ENCODE measurements at regions not wholly inside any gene's neighbourhood (a gene's known extent, or its start where the extent isn't known, plus 50 kb on each side); places are given as distances from the start of the nearest gene placed in this dataset.

DNA sequence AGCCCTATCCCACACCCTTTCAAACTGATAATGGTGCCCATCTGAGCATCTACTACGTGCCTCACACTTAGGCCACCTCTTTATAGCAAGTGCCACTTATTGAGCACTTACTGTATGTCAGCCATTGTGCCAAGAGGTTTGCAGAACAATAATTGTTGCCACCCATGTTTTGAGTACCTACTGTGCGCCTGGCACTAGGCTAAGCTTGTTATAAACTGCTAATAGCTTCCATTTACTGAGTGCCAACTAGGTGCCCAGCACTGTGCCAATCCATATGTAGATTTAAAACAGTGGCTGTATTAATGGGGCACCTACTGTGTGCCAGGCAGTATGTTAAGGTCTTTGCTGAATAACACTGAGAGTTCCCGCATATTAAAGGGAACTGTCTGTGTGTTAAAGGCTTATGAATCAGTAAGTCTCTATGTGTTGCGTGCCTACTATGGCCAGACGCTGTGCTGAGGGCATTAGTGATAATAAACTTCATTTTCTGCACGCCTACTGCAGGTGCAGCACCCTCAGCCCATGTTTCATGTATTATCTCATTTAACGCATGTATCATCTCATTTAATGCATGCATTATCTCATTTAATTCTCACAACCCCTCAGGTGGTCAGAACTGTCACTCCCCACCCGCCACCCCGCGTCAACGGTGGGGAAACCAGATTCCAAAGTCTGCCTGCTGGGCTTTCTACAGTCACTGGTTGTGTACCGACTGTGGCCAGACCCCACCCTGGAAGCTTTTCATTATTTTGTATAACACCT lies 105.0 kb downstream of the PTPRS start:
- no peak for DNase-seq

DNA sequence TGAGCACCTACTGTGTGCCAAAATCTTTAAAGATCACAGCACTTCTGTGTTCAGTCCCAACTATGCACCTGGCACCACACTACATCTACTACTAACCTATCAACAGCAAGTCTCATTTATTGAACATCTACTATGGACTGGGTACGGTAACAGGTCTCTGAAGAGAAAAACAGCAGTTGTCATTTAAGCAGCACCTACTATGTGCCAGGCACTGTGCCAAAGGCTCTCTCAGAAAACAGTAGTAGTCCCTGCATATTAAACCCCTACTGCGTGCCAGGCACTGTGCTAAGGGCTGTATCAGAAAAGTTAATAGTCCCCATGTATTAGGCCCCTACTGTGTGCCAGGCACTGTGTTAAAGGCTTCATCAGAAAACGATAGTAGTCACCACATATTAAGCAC lies 106.2 kb downstream of the PTPRS start:
- DNase-seq, result no peak

DNA sequence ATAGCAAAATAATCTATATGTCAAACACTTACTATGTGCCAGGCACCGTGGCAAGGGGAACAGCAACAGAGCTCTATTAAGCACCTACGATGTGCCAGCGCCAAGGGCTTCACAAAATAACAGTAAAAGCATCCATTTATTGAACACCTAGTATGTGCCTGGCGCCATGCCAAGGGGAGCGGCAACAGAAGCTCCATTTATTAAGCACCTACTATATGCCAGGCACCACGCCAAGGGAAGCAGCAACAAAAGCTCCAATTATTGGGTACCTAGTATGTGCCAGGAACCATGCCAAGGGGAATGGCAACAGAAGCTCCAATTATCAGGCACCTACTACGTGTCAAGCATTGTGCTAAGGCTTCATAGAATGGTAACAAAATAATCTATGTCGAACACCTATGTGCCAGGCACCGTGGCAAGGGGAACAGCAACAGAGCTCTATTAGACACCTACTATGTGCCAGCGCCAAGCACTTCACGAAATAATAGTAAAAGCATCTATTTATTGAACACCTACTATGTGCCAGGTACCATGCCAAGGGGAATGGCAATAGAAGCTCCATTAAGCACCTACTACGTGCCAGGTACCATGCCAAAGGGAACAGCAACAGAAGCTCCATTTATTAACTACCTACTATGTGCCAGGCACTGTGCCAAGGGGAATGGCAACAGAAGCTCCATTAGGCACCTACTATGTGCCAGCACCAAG lies 107.7 kb downstream of the PTPRS start:
- no peak for DNase-seq

DNA sequence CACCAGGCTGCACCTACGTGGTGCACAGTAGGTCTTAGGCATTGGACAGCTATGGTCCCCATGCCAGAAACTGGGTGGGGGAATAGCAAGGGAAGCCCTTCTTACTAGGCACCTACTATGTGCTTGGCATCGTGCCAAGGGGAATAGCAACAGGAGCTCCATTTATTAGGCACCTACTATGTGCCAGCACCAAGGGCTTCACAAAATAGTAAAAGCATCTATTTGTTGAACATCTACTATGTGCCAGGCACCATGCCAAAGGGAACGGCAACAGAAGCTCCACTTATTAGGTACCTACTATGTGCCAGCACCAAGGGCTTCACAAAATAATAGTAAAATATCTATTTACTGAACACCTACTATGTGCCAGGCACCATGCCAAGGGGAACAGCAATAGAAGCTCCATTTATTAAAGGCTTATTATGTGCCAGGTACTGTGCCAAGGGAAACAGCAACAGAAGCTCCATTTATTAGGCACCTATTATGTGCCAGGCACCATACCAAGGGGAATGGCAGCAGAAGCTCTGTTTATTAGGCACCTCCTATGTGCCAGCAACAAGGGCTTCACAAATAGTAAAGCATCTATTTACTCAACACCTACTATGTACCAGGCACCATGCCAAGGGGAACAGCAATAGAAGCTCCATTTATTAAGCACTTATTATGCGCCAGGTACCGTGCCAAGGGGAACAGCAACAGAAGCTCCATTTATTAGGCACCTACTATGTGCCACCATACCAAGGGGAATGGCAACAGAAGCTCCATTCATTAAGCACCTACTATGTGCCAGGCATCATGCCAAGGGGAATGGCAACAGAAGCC lies 108.5 kb downstream of the PTPRS start:
- DNase-seq, result no peak

DNA sequence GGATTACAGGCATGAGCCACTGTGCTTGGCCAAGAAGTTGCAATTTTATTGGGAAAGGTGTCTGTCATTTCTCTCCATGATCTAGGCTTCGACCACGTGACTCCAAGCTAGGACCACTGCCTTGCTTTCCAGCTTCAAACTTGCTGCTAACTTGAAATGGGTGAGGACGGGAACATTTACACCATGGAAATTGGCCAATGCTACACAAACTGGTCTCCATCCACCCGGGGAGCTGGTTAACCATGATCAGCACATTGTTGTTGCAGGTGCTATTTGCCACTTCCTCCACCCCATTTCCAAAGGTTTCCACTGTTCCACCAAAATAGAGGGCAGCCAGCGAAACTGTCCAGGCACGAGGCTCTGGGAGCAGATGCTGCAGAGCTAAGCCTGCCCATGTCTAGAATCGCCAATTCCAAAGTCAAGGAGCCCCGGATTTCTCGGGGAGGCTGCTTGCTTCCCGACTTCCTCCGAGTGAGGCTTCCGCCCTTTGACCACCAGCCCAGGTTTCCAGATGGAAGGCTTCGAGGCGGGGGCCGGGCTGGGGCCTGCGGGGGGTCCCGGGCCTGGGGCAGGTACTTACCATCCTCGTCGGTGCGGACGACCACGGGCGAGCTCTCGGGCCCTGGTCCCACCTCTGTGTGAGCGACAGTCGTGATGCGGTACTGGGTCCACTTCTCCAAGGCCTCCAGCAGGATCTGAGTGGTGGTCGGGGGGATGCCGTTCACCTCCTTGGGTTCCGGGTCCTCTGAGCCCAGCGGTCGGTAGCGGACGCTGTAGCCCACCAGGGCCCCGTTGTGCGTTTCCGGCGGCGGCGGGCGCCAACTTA lies 109.7 kb downstream of the PTPRS start:
- no peak for DNase-seq

DNA sequence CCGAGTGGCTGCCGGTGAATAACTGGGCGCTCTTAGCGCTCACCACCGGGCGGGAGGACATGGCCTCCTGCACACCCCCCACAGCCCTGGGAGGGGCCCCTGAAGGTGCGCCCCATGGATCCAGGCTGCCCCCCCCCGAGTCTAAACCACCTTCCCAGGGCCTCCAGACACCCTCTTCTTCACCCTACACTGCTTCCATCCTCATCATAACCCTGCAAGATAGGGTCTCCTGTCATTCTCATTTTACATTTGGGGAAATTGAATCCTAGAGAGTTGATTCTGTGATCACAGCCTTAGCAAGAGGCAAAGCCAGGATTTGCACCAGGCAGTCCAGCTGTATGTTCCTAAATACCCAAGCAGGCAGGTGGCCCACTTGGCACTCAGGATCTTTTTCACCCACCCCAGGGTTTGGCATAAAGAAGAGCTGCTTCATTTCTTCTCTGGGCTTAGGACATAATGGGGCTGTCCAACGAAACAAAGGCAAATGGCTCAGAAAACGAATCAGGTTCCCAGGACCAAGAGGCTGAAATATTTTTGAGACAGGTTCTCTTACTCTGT lies 110.8 kb downstream of the PTPRS start:
- DNase-seq, result no peak

DNA sequence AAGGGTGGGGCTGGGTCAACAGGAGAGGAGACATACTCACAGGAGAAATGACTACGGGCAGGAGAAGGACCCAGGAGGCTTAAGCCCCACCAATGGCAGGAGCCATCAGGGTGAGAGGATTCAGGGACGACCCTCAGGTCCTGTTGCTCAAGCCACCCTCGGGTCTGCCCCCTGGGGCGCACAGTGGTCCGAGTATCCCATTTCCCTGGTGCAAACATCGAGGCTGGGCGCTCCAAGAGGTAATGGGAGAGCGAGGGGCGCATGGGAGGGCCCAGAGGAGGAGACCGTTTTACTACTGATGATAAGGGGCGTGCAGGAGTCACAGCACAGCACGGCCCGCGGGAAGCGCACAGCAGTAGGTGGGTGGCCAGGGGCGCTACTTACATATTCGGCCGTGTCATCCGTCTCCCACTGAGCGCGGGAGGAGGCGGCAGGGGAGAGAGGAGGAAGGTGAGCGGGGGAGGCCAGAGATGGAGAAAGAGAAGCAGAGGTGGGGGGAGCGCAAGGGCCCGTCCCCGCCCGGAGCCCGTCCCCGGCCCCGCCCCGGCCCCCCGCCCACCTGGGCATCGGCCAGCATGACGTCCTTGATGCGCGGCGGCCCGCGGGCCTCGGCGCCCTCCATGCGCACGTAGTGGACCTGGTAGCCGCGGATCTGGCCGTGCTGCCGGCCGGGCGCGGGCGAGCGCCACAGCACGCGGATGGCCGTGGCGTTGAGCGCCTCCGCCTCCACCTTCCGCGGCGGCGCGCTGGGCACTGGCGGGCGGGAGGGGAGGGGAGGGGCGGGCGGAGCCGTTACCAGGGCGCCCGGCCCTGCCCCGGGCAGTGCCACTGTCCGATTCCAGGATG lies 111.5 kb downstream of the PTPRS start:
- DNase-seq, result no peak

DNA sequence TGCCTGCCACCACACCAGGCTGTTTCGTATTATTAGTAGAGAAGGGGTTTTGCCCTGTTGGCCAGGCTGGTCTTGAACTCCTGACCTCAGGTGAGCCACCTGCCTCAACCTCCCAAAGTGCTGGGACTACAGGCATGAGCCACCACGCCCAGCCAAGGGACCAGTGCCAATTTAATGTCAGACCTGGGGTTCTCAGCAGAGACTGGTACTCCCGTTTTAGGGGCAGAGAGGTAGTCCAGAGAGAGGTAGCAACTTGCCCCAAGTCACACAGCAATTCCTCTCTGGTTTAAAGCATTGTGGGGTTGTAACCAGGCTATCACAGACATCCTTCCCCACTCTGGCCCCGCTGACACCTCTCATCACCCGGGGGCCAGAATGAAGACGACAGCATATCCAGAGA lies 112.1 kb downstream of the PTPRS start:
- no peak for DNase-seq

DNA sequence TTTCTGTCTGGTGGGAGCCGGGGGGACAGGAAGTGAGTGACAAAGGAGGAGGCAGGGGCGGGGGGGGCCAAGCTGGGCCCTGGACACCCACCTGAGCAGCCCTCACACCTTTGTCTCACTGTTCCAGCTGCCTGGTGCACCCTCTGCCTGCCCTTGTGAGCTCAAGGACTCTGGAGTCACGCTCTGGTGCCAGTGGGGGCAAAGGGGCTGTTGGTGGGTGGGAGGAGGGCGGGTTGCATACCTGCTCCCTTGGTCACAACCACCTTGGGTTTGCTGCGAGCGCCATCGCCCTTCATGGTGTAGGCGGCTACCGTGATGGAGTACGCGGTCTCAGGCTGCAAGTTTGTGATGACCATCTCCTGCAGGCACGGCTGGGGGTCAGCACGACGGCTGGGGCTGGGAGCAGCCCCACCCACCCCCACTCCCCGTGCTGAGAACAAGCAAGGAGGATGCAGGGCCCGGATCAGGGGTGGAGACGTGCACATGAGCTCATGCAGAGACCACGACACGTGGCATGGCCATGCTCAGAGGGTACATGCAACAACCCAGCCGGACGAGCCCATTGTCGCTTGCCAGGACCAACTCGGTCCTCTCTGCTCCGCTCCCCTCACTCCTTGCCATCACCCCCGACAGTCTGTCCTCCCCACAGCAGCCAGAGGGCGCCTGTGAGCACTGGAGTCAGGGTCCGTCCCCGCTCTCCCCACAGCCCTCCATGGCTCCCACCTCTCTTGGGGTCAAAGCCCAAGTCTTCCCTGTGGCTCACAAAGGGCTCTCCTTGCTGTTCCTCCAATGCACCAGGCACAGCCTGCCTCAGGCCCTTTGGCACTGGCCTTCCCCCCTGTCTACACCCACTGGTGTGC lies 114.9 kb downstream of the PTPRS start:
- no peak for DNase-seq

DNA sequence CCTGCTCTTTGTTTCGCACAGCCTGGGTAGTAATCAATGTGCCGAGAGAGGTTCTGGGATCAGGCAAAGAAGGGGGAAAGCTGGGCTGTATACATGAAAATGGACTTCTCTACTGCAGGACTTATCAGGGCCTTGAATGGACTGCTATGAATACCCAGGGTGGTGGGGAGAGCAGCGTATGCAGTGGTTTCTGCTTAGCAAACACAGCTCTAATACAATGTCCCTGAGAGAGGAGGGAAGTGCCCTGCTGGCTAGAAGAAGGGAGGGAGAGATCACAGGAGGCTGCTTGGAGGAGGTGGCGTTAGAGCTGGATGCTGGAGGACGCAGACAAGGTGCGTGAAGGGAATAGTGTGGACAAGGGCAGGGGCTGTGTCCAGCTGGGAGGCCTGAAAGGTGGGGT lies 116.1 kb downstream of the PTPRS start:
- DNase-seq, result no peak

DNA sequence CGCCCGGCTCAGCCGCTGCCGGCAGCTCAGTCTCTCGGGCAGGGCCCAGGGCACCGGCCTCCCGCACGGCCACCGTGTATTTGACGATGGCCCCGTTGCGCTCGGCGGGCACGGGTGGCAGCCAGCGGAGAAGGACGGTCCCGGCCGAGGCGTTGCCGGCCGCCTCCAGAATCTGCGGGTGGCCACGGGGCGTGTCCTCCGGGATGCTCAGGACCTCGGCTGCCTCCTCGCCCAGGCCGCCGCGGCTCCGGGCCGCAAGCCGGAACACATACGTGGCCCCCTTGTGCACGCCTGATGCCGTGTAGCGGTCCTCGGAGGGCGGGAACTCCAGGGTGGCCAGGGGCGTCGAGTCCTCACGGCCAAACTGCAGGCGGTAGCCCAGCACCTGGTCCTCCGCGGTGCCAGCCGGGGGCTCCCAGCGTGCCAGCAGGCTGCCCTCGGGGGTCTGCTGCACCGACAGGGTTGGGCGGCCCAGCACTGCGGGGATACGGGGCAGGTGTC lies 117.7 kb downstream of the PTPRS start:
- DNase-seq, result no peak

DNA sequence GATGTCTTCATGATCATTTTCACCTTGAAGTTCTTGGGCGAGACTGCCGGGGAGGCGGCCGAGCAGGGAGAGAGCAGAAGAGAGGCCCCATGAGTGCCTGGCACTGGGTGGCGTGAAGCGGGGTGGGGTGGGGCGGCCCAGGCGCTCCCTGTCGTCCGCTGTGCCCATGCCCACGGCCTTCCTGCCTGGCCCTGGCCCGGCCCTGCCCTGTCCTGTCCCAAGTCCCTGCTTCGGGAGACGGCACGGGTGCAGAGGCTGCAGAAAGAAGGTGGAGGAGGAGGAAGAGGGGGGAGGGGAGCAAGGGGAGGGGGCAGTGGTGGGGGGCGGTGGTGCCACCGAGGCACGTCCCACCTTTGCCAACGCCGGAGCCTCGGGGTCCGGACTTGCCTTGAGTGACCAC lies 118.4 kb downstream of the PTPRS start:
- no peak for DNase-seq

DNA sequence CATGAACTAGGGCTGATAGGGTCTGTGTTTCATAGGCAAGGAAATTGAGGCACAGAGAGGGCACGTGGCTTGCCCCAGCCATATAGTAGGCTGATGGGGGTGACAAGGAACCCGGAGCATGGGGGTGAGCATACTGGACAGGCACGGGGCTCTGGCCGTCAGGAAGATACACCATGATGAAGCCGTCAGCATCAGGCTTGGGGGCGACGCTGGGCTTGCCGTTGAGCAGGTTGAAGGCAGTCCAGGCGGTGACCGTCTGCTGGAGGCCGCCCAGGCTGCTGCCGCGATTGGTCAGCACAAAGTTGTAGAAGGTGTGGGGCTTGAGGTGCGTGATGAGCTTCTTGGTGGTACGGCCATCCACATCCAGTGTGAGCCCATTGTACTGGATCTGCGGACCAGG lies 119.7 kb downstream of the PTPRS start:
- DNase-seq, result no peak

DNA sequence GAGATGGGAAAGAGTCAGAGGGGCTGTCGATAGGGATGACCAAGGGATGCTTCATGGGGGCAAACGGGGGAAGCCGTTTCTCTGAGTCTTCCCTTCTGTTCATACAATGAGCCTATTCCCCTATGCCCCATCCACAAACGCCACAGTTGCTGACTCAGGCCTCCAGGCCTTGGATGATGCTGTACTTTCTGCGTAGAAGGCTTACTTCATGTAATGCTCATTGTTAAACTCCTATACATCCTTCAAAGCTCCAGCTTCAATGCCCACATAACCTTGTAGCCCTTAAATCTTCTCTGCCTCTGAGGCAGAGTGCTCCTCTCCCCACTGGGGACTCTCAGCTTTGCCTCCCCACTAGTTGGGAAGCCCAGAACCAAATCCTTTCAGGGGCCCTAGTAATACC lies 120.3 kb downstream of the PTPRS start:
- DNase-seq, result no peak

DNA sequence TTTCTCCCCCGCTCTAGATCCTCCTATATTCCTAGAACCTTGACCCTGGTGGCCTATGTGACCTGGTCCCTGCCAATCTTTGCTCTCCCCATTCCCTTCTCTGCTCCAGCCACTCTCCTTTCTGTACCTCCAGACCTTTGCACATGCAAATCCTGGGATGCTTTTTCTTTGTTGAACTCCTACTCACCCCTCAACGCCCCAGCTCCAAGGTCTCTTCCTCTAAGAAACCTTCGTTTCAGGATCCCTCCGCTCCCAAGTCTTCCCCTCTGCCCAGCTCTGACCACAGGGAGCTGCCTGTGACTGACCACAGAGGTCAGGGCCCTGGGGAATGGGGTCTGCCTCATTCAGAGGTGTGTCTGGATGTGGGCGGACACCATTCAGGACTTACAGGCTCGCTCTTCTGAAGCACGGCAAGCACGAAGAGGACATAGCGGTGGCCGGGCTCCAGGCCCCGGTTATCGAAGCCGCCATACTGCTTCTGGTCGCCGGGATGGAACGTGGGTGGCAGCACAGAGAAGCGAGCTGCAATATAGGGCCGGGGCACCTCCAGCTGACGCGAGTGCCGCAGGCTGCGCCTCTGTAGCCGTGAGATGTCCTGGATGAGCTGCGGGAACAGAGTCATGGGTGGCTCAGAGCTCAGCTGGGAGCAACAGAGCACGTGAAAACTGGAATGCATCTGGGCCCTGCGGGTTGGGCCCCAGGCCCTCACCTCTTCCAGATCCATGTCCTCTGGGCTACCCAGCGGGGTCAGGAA lies 120.9 kb downstream of the PTPRS start:
- DNase-seq, result no peak

DNA sequence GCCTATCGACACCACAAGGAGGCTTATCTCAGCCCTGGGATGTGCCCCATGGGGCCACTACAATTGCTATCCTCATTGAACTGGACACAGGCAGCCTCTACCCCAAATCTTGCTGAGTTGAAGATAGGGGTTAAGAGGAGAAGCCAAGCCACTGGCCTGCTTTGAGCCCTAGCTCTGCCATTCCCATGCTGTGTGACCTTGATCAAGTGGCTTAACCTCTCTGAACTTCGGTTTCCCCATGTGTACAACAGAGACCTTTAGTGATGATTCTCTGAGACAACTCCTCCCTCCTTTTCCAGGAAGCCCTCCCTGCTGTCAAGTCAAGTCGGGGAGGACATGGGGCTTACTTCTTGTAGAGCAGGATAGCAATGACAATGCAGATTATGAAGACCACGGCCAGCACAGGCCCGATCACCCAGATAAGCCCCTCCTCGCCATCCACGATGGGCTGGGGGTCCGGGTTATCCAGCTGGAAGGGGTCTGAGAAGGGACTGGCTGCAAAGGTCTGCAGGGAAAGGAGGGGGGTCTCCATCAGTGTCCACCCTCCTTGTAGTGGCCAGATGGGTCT lies 121.6 kb downstream of the PTPRS start:
- DNase-seq, result no peak

DNA sequence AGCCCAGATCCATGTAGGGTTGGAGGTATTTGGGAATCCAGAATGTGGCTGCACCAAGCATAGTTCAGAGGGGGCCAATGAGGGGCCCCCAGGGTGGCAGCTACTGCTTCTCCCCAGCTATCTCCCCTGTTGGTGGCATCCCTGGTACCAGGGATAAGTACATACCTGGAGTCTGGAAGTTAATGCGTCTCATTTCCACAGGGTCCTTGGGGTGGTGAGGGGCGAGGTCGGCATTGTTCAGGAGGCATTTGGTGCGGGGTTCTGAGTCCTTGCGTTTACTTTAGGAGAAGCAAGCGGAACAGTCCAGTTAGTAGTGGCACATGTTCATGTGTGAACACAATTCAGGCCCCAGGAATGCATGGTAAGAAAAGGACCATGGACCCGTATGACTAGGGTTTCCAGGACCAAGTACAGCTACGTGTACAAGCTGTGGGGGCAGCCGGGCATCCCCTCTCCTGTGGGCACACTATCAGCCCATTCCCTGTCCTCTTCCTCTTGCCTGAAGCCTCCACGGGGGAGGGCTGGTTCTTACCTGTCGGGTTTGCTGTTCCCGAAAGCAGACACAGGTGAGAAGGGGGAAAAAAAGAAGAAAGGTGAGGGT lies 122.3 kb downstream of the PTPRS start:
- no peak for DNase-seq

DNA sequence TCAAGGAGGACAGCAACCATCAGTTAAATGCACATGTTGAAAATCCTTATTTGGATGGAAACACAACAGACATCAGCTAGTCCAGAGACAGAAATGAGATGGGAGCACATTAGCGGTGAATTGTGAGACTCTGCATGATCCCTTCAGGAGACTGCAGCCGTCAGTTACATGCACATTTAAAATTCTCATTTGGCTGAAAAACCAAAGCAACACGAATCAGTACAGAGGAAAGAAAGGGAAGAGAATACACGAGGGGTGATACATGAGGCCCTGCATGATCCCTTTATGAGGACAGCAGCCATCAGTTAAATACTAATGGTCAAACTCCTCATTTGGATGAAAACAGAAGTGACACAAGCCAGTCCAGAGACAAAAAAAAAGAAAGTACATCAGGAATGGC lies 123.4 kb downstream of the PTPRS start:
- no peak for DNase-seq
